A549 (cell line): ENCODE measurements at regions not wholly inside any gene's neighbourhood (a gene's known extent, or its start where the extent isn't known, plus 50 kb on each side); places are given as distances from the start of the nearest gene placed in this dataset.

ENCODE experiments used
- ATAC-seq, 2 experiments: fragments of 200-7000 bp in 1 of 2; fragments of >200 bp in 1 of 2; cut with Nextera tagmentation in 1 of 2; cut with Tn5 transposase in 1 of 2; 3 replicates each; pipeline versions ENCODE4 v1.8.0 to v1.9.1; 2018 to 2020; ENCODE audit warnings: mild to moderate bottlenecking in 1 of 2, moderate library complexity in 1 of 2
- CTCF ChIA-PET: fragments of 300-600 bp; sonication (Branson Sonifier 250); formaldehyde crosslinking; extraction: SDS; loops from one replicate; lab custom pipeline; 2021; ENCODE audit warnings: antibody characterized with exemption, inconsistent platforms; lab: Yijun Ruan, JAX
- POLR2A ChIA-PET: fragments of 350-600 bp; formaldehyde crosslinking; extraction: SDS; loops from one replicate; lab custom pipeline; 2021; ENCODE audit warnings: antibody characterized with exemption, inconsistent platforms; lab: Yijun Ruan, JAX
- DNase-seq, 2 experiments: peaks; one replicate each; pipeline versions ENCODE4 v3.0.0 to v3.0.0-alpha.2; 2011 to 2016; ENCODE audit warnings: low read depth in 1 of 2, low spot score in 1 of 2
- FAIRE-seq: peaks from 2 replicates; lab custom pipeline; 2011; peaks lifted over from hg19 to GRCh38; lab: Jason Lieb, UNC
- H3K27ac ChIP-seq, 2 experiments: fragments of >200 bp; sonication (Bioruptor Twin); formaldehyde crosslinking; 3 replicates each; pipeline ENCODE4 v1.5.1; 2016 to 2017
- H3K4me1 ChIP-seq: fragments of >200 bp; sonication (Bioruptor Twin); formaldehyde crosslinking; 3 replicates; pipeline ENCODE4 v1.6.1; 2016
- H3K4me2 ChIP-seq: fragments of >200 bp; sonication (Bioruptor Twin); formaldehyde crosslinking; 3 replicates; pipeline ENCODE4 v1.6.1; 2016
- H3K4me3 ChIP-seq: fragments of >200 bp; sonication (Bioruptor Twin); formaldehyde crosslinking; 3 replicates; pipeline ENCODE4 v1.5.1; 2016
- H3K9me3 ChIP-seq: fragments of >200 bp; sonication (Bioruptor Twin); formaldehyde crosslinking; 3 replicates; pipeline ENCODE4 v1.6.1; 2016
- BHLHE40 ChIP-seq: IDR thresholded peaks from 2 replicates; pipeline ENCODE4 v1.6.1; 2012; ENCODE audit warnings: low read depth, low read length, inconsistent platforms
- CBX8 ChIP-seq: fragments of 200-600 bp; sonication (generic); IDR thresholded peaks from 2 replicates; pipeline ENCODE4 v1.6.1; 2016
- CHD4 ChIP-seq: fragments of 200-600 bp; sonication (generic); IDR thresholded peaks from 2 replicates; pipeline ENCODE4 v1.6.1; 2016; ENCODE audit warnings: antibody characterized with exemption, mild to moderate bottlenecking, borderline replicate concordance
- EHF ChIP-seq: fragments of 250-450 bp; sonication (Bioruptor Pico); IDR thresholded peaks from 2 replicates; pipeline ENCODE4 v1.5.0; 2020; ENCODE audit warnings: mild to moderate bottlenecking
- NFE2L2 ChIP-seq: fragments of 150-350 bp; conservative IDR thresholded peaks from 2 replicates; pipeline ENCODE4 v1.6.1; 2014; ENCODE audit warnings: low read length
- RAD21 ChIP-seq, 2 experiments: fragments of >200 bp in 1 of 2; sonication (Bioruptor Twin) in 1 of 2; formaldehyde crosslinking in 1 of 2; IDR thresholded peaks in 1 of 2; conservative IDR thresholded peaks in 1 of 2; 2 replicates in 1 of 2; 3 replicates in 1 of 2; pipeline ENCODE4 v1.6.1; 2012 to 2018; ENCODE audit warnings: inconsistent platforms in 1 of 2
- RARB ChIP-seq: fragments of 250-450 bp; sonication (Bioruptor Pico); IDR thresholded peaks from 2 replicates; pipeline ENCODE4 v1.8.0; 2021; ENCODE audit warnings: mild to moderate bottlenecking, moderate library complexity
- SMC3 ChIP-seq: fragments of >200 bp; sonication (Bioruptor Twin); formaldehyde crosslinking; IDR thresholded peaks from 3 replicates; pipeline ENCODE4 v1.6.1; 2018; ENCODE audit warnings: inconsistent platforms
- SREBF2 ChIP-seq: fragments of 450-650 bp; IDR thresholded peaks from 2 replicates; pipeline ENCODE4 v1.6.1; 2014; ENCODE audit warnings: mild to moderate bottlenecking, moderate library complexity
- TP53 ChIP-seq: fragments of 250-450 bp; sonication (Bioruptor Pico); IDR thresholded peaks from 2 replicates; pipeline ENCODE4 v1.5.0; 2021; ENCODE audit warnings: mild to moderate bottlenecking, moderate library complexity
- ZC3H11A ChIP-seq: fragments of 450-650 bp; IDR thresholded peaks from 2 replicates; pipeline ENCODE4 v1.6.1; 2014; ENCODE audit warnings: antibody characterized with exemption, mild to moderate bottlenecking
- ZFP36 ChIP-seq: fragments of 450-650 bp; IDR thresholded peaks from 2 replicates; pipeline ENCODE4 v1.6.1; 2014; ENCODE audit warnings: borderline replicate concordance; ENCODE audit not compliant: partially characterized antibody
- ZNF302 ChIP-seq: fragments of 250-450 bp; sonication (Bioruptor Pico); IDR thresholded peaks from 2 replicates; pipeline ENCODE4 v1.9.0; 2021; ENCODE audit warnings: inconsistent platforms, mild to moderate bottlenecking, moderate library complexity
- ZSCAN20 ChIP-seq: fragments of 250-450 bp; sonication (Bioruptor Pico); IDR thresholded peaks from 2 replicates; pipeline ENCODE4 v1.8.0; 2022; ENCODE audit warnings: mild to moderate bottlenecking, moderate library complexity
- WGBS: methylation state at CpG from one replicate; pipeline ENCODE4 v1.1.6; 2017; ENCODE audit errors: missing lambda C conversion rate; 5-methylcytosine and 5-hydroxymethylcytosine counted together
- TF ChIP-seq, protein P1 (sequence below): fragments of 250-450 bp; sonication (Bioruptor Pico); IDR thresholded peaks from 2 replicates; pipeline ENCODE4 v1.5.0; 2020; ENCODE audit warnings: low read depth, mild to moderate bottlenecking, moderate library complexity
- TF ChIP-seq, protein P2 (sequence below): IDR thresholded peaks from 2 replicates; pipeline ENCODE4 v1.6.1; 2012; ENCODE audit warnings: low read depth, borderline replicate concordance
- TF ChIP-seq, protein P3 (sequence below): fragments of 200-600 bp; sonication (generic); IDR thresholded peaks from 2 replicates; pipeline ENCODE4 v1.6.1; 2016; ENCODE audit warnings: antibody characterized with exemption, mild to moderate bottlenecking, moderate library complexity

DNA sequence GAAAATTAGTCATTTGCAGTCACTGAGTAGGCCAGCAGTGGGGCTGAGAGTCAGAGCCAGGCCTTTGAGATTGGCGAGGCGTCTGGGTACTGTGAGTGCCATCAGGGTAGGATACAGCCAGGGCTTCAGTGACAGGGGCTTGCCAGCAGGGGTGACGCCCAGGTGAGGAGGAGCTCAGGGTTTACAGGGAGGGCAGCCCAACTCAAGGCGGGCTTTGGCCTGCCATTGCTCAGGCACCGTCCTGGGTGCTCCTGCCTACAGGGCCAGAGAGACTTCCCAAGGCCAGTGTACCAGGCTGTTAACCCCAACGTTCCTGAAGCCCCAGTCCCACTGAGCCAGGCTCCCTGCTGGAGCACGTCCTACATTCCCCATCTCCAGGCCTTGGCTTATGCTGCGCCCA, 152.0 kb downstream of the FBLN2 start:
- POLR2A ChIA-PET, result no interaction called here
- 46% methylated on average over 8 of the region's 8 CpGs for WGBS
- no peak for TF ChIP-seq RARB (CRISPR knock-in tag)
- ATAC-seq, result no peak
- CTCF ChIA-PET, result interaction anchor here (1.3 kb wide), 1 partner anchor 196 kb away, joined by 3 read pairs; no protein-coding TSS in a partner anchor
- Histone ChIP-seq H3K4me2 (no peak overlapping the region), H3K4me1 (no peaks in the 10 kb centered on the region), H3K27ac (no peak overlapping the region), H3K4me3 (no peak overlapping the region), H3K9me3 (no peaks in the 10 kb centered on the region)
- DNase-seq, result no peak
- FAIRE-seq, result no peak

DNA sequence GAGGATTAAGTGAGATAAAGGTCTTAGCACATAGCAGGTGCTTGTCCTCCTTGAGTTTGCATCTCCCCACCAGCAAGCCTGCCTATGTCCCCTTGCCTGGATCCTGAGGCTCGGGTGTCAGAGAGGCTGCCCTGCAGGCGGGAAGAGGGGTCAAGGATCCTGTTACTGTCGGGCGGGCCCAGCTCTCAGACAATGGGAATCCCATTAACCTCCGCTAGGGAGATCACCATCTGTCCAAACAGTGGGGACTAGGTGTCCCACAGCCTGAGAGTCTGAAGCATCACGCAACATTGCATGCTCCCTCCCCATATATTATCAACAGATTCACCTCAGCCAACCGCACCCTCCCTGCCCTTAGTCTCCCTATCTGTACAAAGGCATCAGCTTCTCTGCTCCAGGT, 151.4 kb downstream of the FBLN2 start:
- no peaks in the 10 kb centered on the region for H3K9me3 ChIP-seq
- H3K4me1 ChIP-seq, result no peaks in the 10 kb centered on the region
- TF ChIP-seq SMC3, result no peak
- TF ChIP-seq SREBF2, result no peak
- TF ChIP-seq BHLHE40, result no peak
- no peak for TF ChIP-seq ZNF302 (CRISPR knock-in tag)
- TF ChIP-seq EHF (CRISPR knock-in tag), result no peak
- no peak for TF ChIP-seq TP53 (CRISPR knock-in tag)
- TF ChIP-seq, all 56 proteins: peak for 0
- no peak for FAIRE-seq
- H3K27ac ChIP-seq, result no peak overlapping the region
- no peak overlapping the region for H3K4me2 ChIP-seq
- 61% methylated on average over 7 of the region's 7 CpGs for WGBS
- H3K4me3 ChIP-seq, result no peak overlapping the region
- DNase-seq, result no peak
- ChIA-PET CTCF (interaction anchor here (1.3 kb wide), 1 partner anchor 196 kb away, joined by 3 read pairs; no protein-coding TSS in a partner anchor), POLR2A (no interaction called here)
- no peak for ATAC-seq

DNA sequence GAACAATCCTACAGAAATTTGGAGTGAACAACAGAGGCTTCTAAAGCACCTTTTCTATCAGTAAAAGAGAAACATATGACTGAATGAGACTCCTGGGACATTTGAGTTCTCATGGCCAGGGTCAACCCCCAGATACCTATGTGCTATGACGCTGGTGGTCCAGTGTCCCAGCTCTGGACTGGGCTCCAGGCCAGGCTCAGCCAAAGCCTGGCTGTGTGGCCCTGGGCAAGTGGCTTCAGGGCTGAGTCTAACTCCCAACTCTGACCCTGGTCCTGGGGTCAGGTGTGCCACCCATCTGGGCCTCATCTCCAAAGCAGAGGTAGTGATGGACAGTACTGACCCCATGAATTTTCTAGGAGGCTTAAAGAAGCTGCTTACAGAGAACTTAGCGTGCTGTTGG, 147.8 kb downstream of the FBLN2 start:
- CTCF ChIA-PET, result no interaction called here

DNA sequence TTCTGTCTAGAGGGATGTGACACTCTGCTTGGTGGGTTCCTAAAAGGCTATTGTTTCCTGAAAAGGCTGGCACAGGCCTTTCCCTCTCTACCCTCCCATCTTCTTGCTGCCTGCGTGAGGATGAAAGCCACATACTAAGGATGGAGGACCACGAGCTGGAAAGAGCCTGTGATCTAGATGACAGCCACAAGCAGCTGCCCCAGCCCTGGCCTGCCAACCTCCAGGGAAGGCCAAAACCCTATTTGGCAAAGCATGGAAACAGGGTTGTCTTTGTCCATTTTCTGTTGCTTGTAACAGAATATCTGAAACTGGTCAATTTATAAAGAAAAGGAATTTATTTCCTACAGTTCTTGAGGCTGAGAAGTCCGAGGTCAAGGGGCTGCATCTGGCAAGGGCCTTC, 144.5 kb downstream of the FBLN2 start:
- FAIRE-seq, result no peak
- ChIA-PET POLR2A (no interaction called here), CTCF (no interaction called here)
- Histone ChIP-seq H3K27ac (no peak overlapping the region), H3K4me2 (no peak overlapping the region), H3K4me1 (no peaks in the 10 kb centered on the region), H3K4me3 (no peak overlapping the region), H3K9me3 (no peaks in the 10 kb centered on the region)
- no peak for DNase-seq
- no peak for ATAC-seq
- no peak for TF ChIP-seq CHD4
- TF ChIP-seq, protein P1, sequence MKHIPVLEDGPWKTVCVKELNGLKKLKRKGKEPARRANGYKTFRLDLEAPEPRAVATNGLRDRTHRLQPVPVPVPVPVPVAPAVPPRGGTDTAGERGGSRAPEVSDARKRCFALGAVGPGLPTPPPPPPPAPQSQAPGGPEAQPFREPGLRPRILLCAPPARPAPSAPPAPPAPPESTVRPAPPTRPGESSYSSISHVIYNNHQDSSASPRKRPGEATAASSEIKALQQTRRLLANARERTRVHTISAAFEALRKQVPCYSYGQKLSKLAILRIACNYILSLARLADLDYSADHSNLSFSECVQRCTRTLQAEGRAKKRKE (CRISPR knock-in tag), result no peak
- 15% methylated on average over 3 of the region's 3 CpGs for WGBS

More for the DNA sequence above, 147.8 kb downstream of the FBLN2 start:
- POLR2A ChIA-PET, result no interaction called here
- Histone ChIP-seq H3K4me3 (no peak overlapping the region), H3K27ac (no peak overlapping the region), H3K4me2 (no peak overlapping the region), H3K4me1 (no peaks in the 10 kb centered on the region), H3K9me3 (no peaks in the 10 kb centered on the region)
- DNase-seq (no peak), ATAC-seq (no peak), FAIRE-seq (no peak)
- TF ChIP-seq ZC3H11A, result no peak
- TF ChIP-seq, protein P1 (CRISPR knock-in tag), result no peak
- no peak for TF ChIP-seq RAD21 (conservative IDR thresholded peaks at IDR 0.05 in 1 of 2, IDR thresholded peaks at IDR 0.05 in 1 of 2)
- TF ChIP-seq, protein P2, sequence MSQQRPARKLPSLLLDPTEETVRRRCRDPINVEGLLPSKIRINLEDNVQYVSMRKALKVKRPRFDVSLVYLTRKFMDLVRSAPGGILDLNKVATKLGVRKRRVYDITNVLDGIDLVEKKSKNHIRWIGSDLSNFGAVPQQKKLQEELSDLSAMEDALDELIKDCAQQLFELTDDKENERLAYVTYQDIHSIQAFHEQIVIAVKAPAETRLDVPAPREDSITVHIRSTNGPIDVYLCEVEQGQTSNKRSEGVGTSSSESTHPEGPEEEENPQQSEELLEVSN, result no peak
- no peak for TF ChIP-seq CBX8
- TF ChIP-seq, protein P3, sequence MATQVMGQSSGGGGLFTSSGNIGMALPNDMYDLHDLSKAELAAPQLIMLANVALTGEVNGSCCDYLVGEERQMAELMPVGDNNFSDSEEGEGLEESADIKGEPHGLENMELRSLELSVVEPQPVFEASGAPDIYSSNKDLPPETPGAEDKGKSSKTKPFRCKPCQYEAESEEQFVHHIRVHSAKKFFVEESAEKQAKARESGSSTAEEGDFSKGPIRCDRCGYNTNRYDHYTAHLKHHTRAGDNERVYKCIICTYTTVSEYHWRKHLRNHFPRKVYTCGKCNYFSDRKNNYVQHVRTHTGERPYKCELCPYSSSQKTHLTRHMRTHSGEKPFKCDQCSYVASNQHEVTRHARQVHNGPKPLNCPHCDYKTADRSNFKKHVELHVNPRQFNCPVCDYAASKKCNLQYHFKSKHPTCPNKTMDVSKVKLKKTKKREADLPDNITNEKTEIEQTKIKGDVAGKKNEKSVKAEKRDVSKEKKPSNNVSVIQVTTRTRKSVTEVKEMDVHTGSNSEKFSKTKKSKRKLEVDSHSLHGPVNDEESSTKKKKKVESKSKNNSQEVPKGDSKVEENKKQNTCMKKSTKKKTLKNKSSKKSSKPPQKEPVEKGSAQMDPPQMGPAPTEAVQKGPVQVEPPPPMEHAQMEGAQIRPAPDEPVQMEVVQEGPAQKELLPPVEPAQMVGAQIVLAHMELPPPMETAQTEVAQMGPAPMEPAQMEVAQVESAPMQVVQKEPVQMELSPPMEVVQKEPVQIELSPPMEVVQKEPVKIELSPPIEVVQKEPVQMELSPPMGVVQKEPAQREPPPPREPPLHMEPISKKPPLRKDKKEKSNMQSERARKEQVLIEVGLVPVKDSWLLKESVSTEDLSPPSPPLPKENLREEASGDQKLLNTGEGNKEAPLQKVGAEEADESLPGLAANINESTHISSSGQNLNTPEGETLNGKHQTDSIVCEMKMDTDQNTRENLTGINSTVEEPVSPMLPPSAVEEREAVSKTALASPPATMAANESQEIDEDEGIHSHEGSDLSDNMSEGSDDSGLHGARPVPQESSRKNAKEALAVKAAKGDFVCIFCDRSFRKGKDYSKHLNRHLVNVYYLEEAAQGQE, result no peak
- TF ChIP-seq NFE2L2, result no peak
- no peak for TF ChIP-seq ZSCAN20 (CRISPR knock-in tag)
- no peak for TF ChIP-seq ZFP36
- WGBS, result 36% methylated on average over 1 of the region's 2 CpGs
